ENCODE measurements at regions not wholly inside any gene's neighbourhood (a gene's known extent, or its start where the extent isn't known, plus 50 kb on each side); places are given as distances from the start of the nearest gene placed in this dataset.

DNA sequence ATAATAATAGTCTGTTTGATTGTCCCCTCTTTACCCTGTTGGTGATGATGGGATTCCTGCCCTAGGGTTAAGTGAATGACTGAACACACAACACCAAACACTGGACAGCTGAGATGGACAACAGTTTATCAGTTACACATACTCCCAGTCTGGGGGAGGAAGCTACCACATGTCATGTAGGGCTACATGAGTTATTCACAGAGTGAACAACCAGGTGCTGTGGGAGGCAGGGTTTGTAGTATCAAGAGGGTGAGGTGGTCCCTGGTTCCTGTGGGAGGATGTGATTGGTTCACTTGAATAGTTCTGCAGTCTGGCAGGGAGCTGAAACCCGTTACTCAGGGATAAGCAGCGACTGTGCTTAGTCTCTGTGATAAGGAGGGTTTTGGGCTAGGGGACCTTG, 88.8 kb upstream of the AP1S2 start:
- intact Hi-C loops (cut with DNase I), result no loop called here
- Histone ChIP-seq H3K36me3 (no peaks in the 10 kb centered on the region), H3K4me1 (replicated peaks) (no peaks in the 10 kb centered on the region), H3K27me3 (replicated peaks; ENCODE audit: insufficient read depth) (no peaks in the 10 kb centered on the region), H3K9me3 (no peaks in the 10 kb centered on the region), H3K27ac (no peak overlapping the region), H3K4me3 (no peak overlapping the region)
- 84% methylated on average over 2 of the region's 2 CpGs for WGBS
- DNase-seq (ENCODE audit: low spot score), result no peak
- TF ChIP-seq, protein P1, sequence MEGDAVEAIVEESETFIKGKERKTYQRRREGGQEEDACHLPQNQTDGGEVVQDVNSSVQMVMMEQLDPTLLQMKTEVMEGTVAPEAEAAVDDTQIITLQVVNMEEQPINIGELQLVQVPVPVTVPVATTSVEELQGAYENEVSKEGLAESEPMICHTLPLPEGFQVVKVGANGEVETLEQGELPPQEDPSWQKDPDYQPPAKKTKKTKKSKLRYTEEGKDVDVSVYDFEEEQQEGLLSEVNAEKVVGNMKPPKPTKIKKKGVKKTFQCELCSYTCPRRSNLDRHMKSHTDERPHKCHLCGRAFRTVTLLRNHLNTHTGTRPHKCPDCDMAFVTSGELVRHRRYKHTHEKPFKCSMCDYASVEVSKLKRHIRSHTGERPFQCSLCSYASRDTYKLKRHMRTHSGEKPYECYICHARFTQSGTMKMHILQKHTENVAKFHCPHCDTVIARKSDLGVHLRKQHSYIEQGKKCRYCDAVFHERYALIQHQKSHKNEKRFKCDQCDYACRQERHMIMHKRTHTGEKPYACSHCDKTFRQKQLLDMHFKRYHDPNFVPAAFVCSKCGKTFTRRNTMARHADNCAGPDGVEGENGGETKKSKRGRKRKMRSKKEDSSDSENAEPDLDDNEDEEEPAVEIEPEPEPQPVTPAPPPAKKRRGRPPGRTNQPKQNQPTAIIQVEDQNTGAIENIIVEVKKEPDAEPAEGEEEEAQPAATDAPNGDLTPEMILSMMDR (IDR thresholded peaks at IDR 0.05), result no peak
- TF ChIP-seq POLR2A (IDR thresholded peaks at IDR 0.05) (no peak), POLR2AphosphoS5 (IDR thresholded peaks at IDR 0.05) (no peak)

DNA sequence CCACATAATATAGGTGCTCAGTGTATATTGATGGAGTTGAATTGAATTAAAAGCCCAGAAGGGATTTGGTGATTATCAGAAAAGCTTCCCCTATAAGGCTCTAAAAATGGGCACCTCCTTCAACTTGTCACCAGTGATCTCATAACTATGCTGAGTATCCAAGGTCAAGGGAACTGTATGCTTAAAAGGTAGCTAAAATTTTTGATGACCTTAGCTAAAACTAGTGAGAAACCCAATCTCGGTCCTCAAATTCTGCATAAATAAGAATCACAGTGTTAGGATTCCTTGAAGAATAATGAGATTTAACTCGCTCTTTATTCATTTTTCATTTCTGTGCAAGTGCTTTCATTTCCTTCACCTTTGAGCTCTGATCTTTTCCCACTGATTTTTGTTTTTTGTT, 87.7 kb upstream of the AP1S2 start:
- no peak overlapping the region for H3K27ac ChIP-seq
- intact Hi-C loops (cut with DNase I), result no loop called here
- H3K4me3 ChIP-seq, result no peak overlapping the region
- TF ChIP-seq POLR2A (IDR thresholded peaks at IDR 0.05), result no peak
- TF ChIP-seq POLR2AphosphoS5 (IDR thresholded peaks at IDR 0.05), result no peak
- TF ChIP-seq, protein P1 (IDR thresholded peaks at IDR 0.05), result no peak
- H3K27me3 ChIP-seq (replicated peaks; ENCODE audit: insufficient read depth), result no peaks in the 10 kb centered on the region
- H3K4me1 ChIP-seq (replicated peaks), result no peaks in the 10 kb centered on the region
- WGBS, result 44% methylated on average over 2 of the region's 2 CpGs
- H3K36me3 ChIP-seq, result no peaks in the 10 kb centered on the region
- H3K9me3 ChIP-seq, result no peaks in the 10 kb centered on the region
- no peak for DNase-seq (ENCODE audit: low spot score)

- no peaks in the 10 kb centered on the region for H3K4me1 ChIP-seq (replicated peaks)
- intact Hi-C loops (cut with DNase I), result no loop called here
- WGBS, result 83% methylated on average over 2 of the region's 2 CpGs
- TF ChIP-seq POLR2AphosphoS5 (IDR thresholded peaks at IDR 0.05), result no peak
- TF ChIP-seq POLR2A (IDR thresholded peaks at IDR 0.05), result no peak
- TF ChIP-seq, protein P1 (IDR thresholded peaks at IDR 0.05), result no peak
- H3K27ac ChIP-seq, result no peak overlapping the region
- no peaks in the 10 kb centered on the region for H3K36me3 ChIP-seq
- H3K9me3 ChIP-seq, result no peaks in the 10 kb centered on the region
- no peaks in the 10 kb centered on the region for H3K27me3 ChIP-seq (replicated peaks; ENCODE audit: insufficient read depth)
- no peak overlapping the region for H3K4me3 ChIP-seq
- DNase-seq (ENCODE audit: low spot score), result no peak
Measured at GRCh38 chrX:15939737-15940136, 85.1 kb upstream of the AP1S2 start.

- H3K36me3 ChIP-seq, result no peaks in the 10 kb centered on the region
- TF ChIP-seq POLR2AphosphoS5 (IDR thresholded peaks at IDR 0.05) (no peak), POLR2A (IDR thresholded peaks at IDR 0.05) (no peak)
- TF ChIP-seq, protein P1 (IDR thresholded peaks at IDR 0.05), result no peak
- no peaks in the 10 kb centered on the region for H3K9me3 ChIP-seq
- H3K4me3 ChIP-seq, result no peak overlapping the region
- intact Hi-C loops (cut with DNase I), result no loop called here
- no peak overlapping the region for H3K27ac ChIP-seq
- no peaks in the 10 kb centered on the region for H3K4me1 ChIP-seq (replicated peaks)
- no peaks in the 10 kb centered on the region for H3K27me3 ChIP-seq (replicated peaks; ENCODE audit: insufficient read depth)
- no peak for DNase-seq (ENCODE audit: low spot score)
- WGBS, result 70% methylated on average over 6 of the region's 6 CpGs
Measured at GRCh38 chrX:15938072-15938471, 83.5 kb upstream of the AP1S2 start.

GRCh38 chrX:15931362-15931761, 76.7 kb upstream of the AP1S2 start:
- intact Hi-C loops (cut with DNase I), result no loop called here
- no peak overlapping the region for H3K4me3 ChIP-seq
- no peaks in the 10 kb centered on the region for H3K27me3 ChIP-seq (replicated peaks; ENCODE audit: insufficient read depth)
- H3K9me3 ChIP-seq, result no peaks in the 10 kb centered on the region
- no peak for TF ChIP-seq POLR2AphosphoS5 (IDR thresholded peaks at IDR 0.05)
- no peak for TF ChIP-seq POLR2A (IDR thresholded peaks at IDR 0.05)
- TF ChIP-seq, protein P1 (IDR thresholded peaks at IDR 0.05), result no peak
- H3K36me3 ChIP-seq, result no peaks in the 10 kb centered on the region
- no peak overlapping the region for H3K27ac ChIP-seq
- no peaks in the 10 kb centered on the region for H3K4me1 ChIP-seq (replicated peaks)
- no peak for DNase-seq (ENCODE audit: low spot score)
- WGBS, result 73% methylated on average over 3 of the region's 3 CpGs

Measured in prostate gland (tissue), 2 donors.